Myocyte (in vitro differentiated cells): ENCODE measurements at regions not wholly inside any gene's neighbourhood (a gene's known extent, or its start where the extent isn't known, plus 50 kb on each side); places are given as distances from the start of the nearest gene placed in this dataset.
A peak's percentile ranks its signal among the peaks of the same experiment; 100 is the strongest.
"Not testable (repeated sequence)": the region's sequence is repeated elsewhere in the genome, so short reads cannot be mapped to it uniquely, and the experiment has no call there.

ENCODE experiments used
- DNase-seq: peaks from one replicate; pipeline ENCODE4 v3.0.0-alpha.2; 2012; ENCODE audit warnings: low read depth

DNA sequence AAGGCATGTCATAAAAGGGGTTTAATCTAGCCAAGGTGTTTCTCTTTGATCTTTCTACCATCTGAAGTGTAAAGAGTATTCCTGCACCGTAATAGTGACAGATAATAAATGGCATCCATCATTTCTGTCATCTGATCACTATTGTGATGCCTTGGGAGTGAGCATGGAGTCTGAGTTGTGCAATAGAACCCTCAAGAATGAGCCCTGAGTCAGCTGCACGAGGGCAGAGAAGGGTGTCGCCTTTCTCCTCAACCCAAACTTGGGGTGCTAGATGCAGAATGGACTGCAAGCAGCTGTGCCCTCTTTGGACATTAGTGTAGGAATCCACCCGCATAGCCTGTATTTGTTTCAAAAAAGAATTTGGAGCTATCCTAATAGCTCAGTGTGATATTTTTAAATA, 115.2 kb downstream of the ZNF37A start:
- peak; percentile 10 for DNase-seq

DNA sequence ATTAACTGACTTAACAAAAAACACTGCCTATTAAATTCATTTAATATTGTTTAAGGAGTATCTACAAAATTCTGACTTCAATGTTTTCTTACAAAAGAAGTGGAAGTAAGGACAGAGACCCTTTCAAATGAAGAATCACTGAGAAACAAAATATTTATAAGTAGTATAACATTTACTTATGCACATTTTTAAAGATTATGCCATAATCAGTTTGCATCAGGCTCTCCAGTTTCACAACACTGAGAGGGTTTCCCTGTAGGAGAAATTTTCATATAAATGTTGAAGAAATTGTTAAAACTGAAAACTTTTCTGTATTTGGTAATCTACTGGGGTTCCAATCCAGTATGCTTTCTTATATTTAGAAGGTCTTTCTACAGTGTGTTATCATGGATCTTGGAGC, 115.6 kb downstream of the ZNF37A start:
- DNase-seq: not testable (repeated sequence)

DNA sequence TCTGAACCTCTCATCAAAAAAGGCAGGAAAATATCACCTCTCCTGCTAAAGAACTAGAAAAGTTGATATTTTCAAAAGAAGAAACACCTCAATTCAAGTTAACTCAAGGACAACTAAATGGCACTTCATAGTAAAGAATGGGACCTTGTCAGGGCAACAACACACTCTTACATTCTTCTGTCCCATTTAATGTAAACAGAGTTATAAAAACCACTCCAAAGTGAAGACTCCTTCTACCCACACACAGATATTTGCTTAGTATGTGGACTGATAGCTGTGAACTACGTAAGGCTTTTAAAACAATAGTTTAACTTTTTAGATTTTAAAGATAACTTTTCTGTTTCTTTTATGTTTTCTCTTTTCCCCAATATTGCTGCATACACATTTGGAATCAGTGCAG, 118.3 kb downstream of the ZNF37A start:
- no peak for DNase-seq

DNA sequence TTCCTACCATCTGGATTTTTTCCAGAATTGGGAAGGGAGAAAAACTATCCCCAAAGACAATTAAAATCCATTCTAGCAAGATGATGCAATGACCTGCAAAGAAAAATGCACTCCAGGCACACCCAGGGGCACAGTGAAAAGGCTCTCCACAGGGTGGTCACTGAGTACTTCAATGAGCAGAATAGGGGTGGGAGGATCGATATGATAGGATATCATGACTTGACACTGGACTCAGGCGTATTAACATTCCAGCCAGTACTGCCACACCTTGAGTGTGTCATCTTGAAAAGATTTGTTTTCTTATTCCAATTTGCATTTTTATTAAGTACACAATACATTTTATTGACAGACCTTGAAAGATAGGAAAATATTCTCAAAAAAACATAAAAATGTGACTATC, 132.2 kb downstream of the ZNF37A start:
- no peak for DNase-seq

DNA sequence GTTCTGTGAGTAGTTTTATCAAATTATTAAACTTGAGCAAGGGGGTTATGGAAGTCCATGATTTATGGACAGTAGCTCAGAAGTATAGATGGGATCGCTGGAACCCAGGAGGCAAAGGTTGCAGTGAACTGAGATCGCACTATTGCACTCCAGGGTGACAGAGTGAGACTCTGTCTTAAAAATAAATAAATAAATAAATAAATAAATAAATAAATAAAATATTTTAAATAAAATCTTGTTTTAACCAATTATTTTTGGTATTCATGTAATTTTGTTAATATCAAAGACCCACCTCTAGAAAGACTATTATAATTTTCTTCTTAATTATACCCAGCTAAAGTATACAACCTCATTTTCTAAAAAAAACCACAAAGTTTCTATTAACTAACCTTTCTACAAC, 134.3 kb downstream of the ZNF37A start:
- DNase-seq: no peak

DNA sequence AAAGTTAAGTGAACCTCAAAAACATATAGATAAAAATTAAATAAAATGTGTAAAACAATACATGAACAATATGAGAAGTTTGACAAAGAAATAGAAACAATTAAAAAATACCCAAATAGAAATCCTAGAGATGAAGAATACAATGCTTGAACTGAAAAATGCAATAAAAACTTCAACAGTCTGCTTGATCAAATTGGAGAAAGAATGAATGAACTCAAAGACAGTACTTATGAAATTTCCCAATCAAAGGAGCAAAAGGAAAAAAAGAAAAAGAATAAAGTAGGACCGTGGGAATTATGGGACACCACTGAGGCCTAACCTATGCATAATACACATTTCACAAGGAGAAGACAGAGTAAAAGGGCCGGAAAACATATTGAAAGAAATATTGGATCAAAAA, 144.3 kb downstream of the ZNF37A start:
- not testable (repeated sequence) for DNase-seq

DNA sequence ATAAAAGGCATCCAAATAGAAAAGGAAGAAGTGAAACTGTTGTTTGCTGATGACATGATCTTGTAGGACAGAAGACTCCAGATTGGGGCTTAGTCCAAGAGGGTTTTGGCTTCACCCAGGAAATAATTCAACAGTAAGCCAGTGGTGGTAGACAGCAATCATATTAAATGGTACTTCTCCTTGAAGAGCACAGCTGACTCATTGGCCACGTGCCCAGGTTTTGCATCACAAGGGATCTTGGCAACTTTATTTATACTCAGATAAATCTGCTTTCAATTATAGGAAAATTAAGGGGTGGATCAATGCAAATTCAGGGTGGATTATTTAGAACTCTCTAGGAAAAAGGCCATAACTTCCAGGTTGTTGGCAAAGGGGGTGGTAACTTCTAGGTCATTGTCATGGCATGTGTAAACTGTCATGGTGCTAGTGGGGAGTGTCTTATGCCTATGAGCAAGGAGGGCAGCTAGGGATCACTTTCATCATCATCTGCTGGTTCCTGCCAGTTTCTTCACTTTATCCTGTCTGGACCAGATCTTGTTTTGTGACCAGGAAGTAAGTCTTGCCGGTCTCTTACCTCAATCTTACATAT, 148.0 kb downstream of the ZNF37A start:
- DNase-seq: peak; percentile 1

DNA sequence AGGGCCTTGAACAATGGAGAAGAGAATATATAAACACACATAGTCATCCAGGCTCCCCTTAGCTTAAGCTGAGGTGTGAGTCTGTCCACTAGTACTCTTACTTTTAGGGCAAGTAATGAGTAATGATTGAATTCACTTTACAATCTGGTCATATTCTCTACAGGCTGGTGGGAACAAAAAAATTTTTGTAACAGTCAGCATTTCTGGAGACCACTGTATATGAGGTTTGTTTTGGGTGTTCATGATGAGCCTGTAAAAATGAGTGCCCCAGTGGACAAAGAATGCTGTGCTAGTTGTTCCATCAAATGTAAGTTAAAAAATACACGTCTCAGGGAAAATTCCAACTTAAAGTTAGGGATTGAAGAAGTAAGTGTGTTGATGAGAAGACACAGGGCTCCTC, 154.0 kb downstream of the ZNF37A start:
- DNase-seq: not testable (repeated sequence)

DNA sequence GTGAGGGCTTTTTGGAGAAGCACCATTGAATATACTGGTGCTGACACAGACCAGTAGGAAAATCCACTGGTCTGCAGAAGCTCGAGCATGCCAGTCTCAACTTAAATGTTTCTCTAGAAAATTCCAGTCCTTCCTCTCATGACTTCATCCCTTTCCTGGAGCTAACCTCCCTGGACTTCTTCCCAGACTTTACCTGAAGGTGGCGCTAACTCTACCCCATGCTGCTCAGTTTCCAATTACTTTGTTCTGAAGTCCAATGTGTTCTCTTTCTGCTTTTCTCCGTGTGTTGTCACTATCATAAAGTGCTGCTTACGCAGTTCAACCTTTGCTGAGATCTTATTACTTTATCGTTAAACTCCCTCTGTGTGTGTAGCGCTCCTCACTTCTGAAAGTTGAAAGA, 158.4 kb downstream of the ZNF37A start:
- DNase-seq: not testable (repeated sequence)

DNA sequence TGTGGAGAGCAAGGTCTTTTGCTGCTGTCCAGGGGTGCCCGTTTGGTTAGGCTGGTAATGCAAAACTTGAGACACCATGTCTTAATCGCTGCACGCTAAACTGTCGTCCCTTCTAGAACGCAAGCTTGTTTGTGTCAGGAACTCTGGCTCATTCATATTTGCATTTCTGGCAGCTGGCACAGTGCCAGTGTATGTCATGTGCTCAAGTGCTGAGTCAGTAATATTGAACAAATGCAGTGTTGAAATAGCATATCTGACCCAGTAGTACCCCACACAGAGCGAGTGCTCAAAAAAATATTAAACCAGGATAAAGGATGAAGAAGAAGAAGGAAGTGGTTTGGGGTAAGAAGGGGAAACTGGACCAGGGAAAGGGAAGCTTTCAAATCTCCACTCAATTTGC, 173.4 kb downstream of the ZNF37A start:
- DNase-seq: not testable (repeated sequence)

DNA sequence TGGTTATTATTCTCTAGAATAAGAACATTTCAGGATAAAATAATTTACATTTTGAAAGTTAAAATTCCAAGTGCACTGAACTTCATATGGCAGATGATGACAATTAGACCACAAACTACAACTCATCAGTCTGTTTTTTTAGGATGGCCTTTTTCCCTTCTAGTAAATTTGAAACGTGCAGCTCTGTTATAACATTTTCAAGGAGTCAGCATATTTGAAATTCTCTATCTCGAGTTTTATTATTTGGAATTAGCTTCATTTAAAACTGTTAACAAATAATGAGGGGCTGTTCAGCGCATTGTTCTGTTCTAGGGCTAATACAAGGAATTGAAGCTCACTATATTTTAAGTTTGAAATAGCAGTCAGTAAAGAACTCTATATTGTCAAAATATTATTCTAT, 176.9 kb downstream of the ZNF37A start:
- not testable (repeated sequence) for DNase-seq

DNA sequence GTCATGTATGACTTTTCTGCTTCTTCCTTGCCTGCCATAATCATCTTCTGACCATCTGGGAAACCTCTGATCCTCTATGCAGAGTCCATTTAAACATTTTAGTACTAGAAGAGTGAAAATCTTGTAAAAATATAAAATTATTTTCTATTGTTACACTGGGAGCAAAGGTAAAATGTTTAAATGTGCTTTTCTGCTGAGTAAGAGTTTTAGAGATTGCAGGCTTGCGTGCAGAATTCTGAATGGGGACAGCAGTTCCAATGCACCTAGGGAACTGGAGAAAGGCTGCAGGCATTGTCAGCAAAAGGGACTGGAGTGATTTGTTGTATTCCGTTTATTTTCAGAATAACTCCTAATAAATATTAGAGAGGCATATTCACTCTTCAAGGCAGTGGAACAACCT, 180.7 kb downstream of the ZNF37A start:
- DNase-seq: not testable (repeated sequence)

DNA sequence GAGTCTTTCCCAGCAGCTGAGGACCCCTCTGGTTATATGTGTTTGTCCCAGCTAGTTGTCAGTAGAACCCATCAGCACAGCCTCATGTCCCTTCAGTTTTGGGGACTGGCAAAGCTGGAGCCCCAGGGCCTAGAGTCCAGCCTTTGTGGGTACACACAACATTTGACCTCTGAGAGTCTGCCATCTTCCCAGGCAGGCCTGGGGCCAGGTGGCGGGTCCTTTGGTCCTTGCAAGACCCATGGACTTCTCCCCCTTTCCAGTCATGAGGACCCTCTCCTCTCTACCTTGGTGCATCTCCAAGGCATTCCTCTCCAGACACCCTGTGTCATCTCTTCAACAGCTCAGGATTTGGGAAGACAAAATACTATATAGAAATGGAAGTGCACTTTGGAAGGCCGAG, 198.4 kb downstream of the ZNF37A start:
- DNase-seq: not testable (repeated sequence)

DNA sequence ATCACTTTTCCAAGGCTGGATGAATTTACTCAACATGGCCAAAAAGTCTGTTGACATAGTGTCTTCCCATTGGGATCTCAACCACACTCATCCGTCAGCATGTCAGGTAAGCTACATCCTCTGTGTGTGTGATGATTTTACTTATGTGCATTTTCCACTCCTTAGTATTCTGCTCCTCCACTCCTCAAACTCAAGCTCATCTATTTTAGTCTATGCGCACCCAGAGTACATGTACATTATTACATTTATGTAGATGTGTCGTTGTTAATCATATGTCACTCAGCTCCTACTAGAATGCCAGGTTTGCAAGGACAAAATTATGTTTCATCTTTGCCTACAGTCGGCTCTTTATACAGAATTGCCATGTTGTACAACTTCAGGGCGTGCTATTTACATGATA, 216.0 kb downstream of the ZNF37A start:
- DNase-seq: not testable (repeated sequence)

DNA sequence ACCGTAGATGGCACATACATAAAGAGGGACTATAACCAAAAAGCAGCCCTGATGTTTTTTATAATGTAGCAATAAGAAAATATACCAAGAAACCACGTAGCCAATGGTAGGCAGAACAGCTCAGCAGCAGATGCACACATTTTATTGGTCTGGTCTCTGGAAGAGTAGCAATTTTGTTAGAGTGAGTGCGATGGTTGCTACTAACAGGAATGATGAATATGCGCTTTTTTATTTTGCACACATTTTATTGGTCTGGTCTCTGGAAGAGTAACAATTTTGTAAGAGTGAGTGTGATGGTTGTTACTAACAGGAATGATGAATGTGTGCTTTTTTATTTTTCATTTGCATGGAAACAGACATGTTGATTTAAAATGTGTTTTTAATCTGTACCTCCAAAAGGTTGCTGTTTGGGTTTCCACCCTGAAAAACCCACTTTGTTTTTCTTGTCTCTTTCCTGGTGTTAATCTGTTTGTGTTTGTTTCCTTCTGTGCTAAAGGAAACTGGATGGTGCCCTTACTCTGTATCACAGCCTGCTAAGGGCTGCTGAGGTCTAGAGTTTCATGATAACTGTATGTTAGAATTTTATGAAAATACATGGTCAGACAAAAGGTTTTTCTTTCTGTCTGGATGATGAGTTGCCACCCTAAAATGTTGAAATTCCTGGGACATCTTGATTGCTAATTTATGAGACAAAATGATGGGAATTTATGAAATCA, 221.1 kb downstream of the ZNF37A start:
- DNase-seq: not testable (repeated sequence)

DNA sequence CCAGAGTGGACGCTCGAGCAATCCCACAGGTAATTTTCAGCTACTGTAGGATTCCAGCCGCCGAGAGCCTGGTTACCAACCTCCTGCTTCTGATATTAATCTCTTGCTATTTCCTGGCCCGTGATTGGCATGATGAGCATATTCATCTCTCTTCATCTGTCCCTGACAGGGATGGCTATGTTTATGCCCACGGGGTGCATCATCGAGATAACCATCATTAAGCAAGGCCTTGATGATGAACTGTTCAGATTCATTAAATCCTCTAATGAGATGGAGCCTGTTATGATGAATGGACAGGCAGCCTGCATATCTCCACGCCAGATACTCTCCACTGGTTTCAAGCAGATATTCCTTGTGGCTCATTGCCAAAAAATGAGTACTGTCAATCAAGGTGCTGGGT, 227.3 kb downstream of the ZNF37A start:
- DNase-seq: not testable (repeated sequence)

DNA sequence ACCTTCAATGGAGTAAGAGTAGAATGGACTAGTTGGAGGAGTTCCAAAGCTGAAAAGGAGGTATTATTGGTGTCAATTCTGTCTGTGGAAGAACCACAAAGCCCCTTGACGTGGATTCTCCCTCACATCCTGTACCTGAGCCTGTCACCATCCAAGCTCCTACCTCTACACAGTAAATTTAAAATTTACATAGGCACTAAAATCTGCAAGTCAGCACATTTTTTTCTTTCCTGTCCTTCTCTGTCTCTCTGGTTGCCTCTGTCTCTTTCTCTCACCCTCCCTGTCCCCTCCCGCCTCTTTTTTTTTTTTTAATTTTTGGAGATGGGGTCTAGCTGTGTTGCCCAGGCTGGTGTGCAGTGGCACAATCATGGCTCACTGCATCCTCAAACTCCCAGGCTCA, 236.2 kb downstream of the ZNF37A start:
- DNase-seq: not testable (repeated sequence)

DNA sequence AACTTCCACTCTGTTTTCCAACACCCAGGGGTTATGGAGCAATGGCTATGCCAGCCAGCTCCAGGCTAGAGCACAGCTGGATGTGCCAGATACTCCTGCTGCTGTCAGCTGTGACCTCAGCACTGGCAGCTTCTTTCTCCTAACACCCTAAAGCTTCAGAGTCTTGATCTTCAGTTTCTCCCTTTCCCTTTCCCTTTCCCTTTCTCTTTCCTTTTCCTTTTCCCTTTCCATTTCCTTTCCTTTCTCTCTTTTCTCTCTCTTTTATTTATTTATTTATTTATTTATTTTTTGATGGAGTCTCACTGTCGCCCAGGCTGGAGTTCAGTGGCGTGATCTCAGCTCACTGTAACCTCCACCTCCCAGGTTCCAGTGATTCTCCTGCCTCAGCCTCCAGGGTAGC, 237.0 kb downstream of the ZNF37A start:
- DNase-seq: not testable (repeated sequence)

DNA sequence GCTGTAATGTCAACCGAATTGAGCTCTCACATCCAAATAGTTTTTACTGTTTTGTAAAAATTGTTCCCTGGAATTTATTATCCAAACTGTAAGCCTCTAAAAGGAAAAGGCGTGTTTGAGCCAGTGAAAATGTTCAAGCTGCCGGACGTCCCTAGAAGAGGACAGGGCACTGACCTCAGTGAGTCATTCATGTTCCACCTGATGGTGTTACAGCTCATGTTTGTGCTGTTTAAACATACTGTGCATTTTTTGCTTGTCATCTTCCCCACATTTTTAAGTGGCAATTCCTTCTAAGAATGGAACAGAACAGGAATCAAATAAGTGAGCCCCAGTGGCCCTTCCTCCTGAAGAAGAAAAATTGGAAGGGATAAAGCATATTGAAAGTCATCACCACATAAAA, 239.6 kb downstream of the ZNF37A start:
- DNase-seq: not testable (repeated sequence)

DNA sequence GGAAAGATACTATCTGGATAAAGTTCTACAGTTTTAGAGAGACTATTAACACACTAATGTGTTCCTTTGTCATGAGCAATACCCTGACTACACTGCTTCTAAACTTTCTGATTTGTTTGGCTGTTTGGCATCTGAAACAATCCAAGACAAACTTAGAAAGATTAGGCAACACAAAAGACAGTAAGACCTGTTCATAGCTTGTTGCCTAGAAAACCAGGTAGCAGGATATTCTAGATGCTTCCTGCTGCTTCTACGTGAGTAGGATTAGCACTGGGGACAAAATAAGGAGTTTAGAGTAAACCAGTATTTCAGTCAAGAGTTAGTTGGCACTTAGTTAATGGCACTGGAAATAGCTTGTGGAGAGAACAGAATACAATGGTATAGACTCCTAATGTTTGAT, 256.5 kb downstream of the ZNF37A start:
- DNase-seq: not testable (repeated sequence)

DNA sequence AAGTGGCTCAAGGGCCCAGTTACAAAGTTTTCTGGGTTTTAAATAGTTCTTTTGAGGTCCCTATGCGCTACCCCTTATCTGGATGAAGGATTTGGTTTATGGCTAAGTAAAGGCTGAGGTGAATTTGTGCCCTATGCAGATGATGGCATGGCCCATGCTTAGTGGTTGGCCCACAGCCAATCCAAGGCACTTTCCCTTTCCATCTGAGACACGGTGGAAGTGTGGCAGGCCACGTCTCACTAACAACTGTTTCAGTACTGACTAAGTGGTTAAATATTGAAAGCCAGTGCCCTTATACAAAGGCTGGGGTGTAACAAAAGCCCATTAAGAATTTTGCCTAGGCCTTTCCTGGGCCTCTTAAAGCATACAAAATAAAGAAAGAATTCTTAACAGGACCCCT, 260.3 kb downstream of the ZNF37A start:
- DNase-seq: peak; percentile 8

DNA sequence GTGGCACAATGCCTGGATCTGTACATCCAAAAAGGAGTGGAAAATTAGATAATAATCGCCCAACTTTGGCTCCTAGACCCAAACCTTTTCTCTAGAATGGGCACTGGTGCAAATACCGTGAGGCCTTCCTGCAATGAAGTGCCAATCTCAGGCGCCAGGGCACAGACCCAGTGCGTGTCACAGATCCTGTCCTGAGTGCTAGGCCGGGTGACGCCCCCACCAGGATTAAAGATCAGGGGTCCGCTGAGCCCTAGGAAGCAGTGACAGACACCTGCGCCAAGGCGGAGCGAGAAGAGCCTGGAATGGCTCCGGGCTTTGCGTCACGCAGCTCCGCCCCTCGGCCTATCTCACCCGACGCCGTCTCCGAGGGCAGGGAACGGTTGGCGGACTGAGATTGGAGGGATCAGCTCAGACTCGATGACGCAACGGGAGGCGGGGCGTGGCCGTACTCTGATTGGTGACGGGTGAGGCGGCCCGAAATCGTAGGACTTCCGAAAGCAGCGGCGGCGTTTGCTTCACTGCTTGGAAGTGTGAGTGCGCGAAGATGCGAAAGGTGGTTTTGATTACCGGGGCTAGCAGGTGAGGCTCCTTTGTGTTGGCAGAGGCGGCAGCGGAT, 261.9 kb downstream of the ZNF37A start:
- peak; percentile 46 for DNase-seq

DNA sequence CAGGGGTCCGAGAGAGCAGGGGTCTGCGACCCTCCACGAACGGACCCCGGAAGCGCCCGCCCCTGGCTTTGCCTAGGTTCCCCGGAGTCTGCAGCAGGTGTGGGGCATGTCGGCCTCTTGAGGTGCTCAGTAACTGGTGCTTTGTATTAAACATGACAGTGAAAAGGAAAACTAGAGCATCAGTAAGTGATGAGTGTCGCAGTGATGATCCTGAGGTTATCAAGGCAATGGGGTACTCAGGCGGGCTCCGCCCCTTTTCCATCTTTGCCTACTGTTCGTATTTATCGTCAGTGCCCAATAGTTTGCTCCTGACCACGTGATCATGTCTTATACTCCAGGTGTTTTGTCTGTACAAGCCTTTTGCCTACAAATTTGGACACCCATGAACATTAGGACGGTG, 262.4 kb downstream of the ZNF37A start:
- not testable (repeated sequence) for DNase-seq
